ENCODE measurements at regions not wholly inside any gene's neighbourhood (a gene's known extent, or its start where the extent isn't known, plus 50 kb on each side); places are given as distances from the start of the nearest gene placed in this dataset.

GRCh38 chr14:87214558-87214957 lies 778.4 kb downstream of the GALC start:
- H3K36me3 ChIP-seq (ENCODE audit: low read depth): no peaks in the 10 kb centered on the region
- no peaks in the 10 kb centered on the region for H3K79me2 ChIP-seq (ENCODE audit: low read depth)
- no peak for DNase-seq
- no peaks in the 10 kb centered on the region for H3K9me3 ChIP-seq (ENCODE audit: insufficient read depth, low read depth)
- intact Hi-C loops (cut with micrococcal nuclease; ENCODE audit: unreplicated experiment): no loop called here
- ChIA-PET POLR2A (ENCODE audit: unreplicated experiment) (no interaction called here), CTCF (no interaction called here)
- H3K4me2 ChIP-seq: no peak overlapping the region
- H3K4me1 ChIP-seq (replicated peaks; ENCODE audit: insufficient read depth): no peaks in the 10 kb centered on the region
- no peak overlapping the region for H3K4me3 ChIP-seq
- no TSS peak for BruUV-seq (replicated peaks)
- H3K27me3 ChIP-seq (ENCODE audit: insufficient read depth, low read depth): no peaks in the 10 kb centered on the region
- no peak for TF ChIP-seq CTCF (conservative IDR thresholded peaks at IDR 0.05)
- no peak for TF ChIP-seq EZH2 (IDR thresholded peaks at IDR 0.05; ENCODE audit: low read depth)
- H2AFZ ChIP-seq: no peak overlapping the region
- H3K9me2 ChIP-seq (ENCODE audit: insufficient read depth): no peaks in the 10 kb centered on the region
- H3F3A ChIP-seq (ENCODE audit: insufficient read depth, low read depth): no peaks in the 10 kb centered on the region
- no peaks in the 10 kb centered on the region for H4K20me1 ChIP-seq (ENCODE audit: insufficient read depth)
- H3K27ac ChIP-seq: no peak overlapping the region

- Histone ChIP-seq H3K27ac (no peak overlapping the region), H3K9me2 (ENCODE audit: insufficient read depth) (no peaks in the 10 kb centered on the region), H2AFZ (no peak overlapping the region), H4K20me1 (ENCODE audit: insufficient read depth) (no peaks in the 10 kb centered on the region), H3K4me2 (no peak overlapping the region), H3K4me3 (no peak overlapping the region), H3K4me1 (replicated peaks; ENCODE audit: insufficient read depth) (no peaks in the 10 kb centered on the region), H3F3A (ENCODE audit: insufficient read depth, low read depth) (no peaks in the 10 kb centered on the region), H3K9me3 (ENCODE audit: insufficient read depth, low read depth) (no peaks in the 10 kb centered on the region), H3K36me3 (ENCODE audit: low read depth) (no peaks in the 10 kb centered on the region), H3K79me2 (ENCODE audit: low read depth) (no peaks in the 10 kb centered on the region), H3K27me3 (ENCODE audit: insufficient read depth, low read depth) (no peaks in the 10 kb centered on the region)
- POLR2A ChIA-PET (ENCODE audit: unreplicated experiment): no interaction called here
- no peak for DNase-seq
- no TSS peak for BruUV-seq (replicated peaks)
- TF ChIP-seq EZH2 (IDR thresholded peaks at IDR 0.05; ENCODE audit: low read depth): no peak
- TF ChIP-seq CTCF (conservative IDR thresholded peaks at IDR 0.05): no peak
- intact Hi-C loops (cut with micrococcal nuclease; ENCODE audit: unreplicated experiment): no loop called here
- CTCF ChIA-PET: no interaction called here
Measured at GRCh38 chr14:87207756-87208155, 785.2 kb downstream of the GALC start.

- H2AFZ ChIP-seq: no peak overlapping the region
- intact Hi-C loops (cut with micrococcal nuclease; ENCODE audit: unreplicated experiment): no loop called here
Measured at GRCh38 chr14:87205811-87206210, 787.2 kb downstream of the GALC start.

More at GRCh38 chr14:87205811-87206210, 787.2 kb downstream of the GALC start:
- Histone ChIP-seq H3K27ac (no peak overlapping the region), H4K20me1 (ENCODE audit: insufficient read depth) (no peaks in the 10 kb centered on the region), H3K9me2 (ENCODE audit: insufficient read depth) (no peaks in the 10 kb centered on the region), H3K79me2 (ENCODE audit: low read depth) (no peaks in the 10 kb centered on the region), H3K4me1 (replicated peaks; ENCODE audit: insufficient read depth) (no peaks in the 10 kb centered on the region), H3K4me3 (no peak overlapping the region), H3K36me3 (ENCODE audit: low read depth) (no peaks in the 10 kb centered on the region), H3K4me2 (no peak overlapping the region), H3F3A (ENCODE audit: insufficient read depth, low read depth) (no peaks in the 10 kb centered on the region), H3K27me3 (ENCODE audit: insufficient read depth, low read depth) (no peaks in the 10 kb centered on the region), H3K9me3 (ENCODE audit: insufficient read depth, low read depth) (no peaks in the 10 kb centered on the region)
- no TSS peak for BruUV-seq (replicated peaks)
- ChIA-PET POLR2A (ENCODE audit: unreplicated experiment) (no interaction called here), CTCF (no interaction called here)
- no peak for DNase-seq
- TF ChIP-seq CTCF (conservative IDR thresholded peaks at IDR 0.05) (no peak), EZH2 (IDR thresholded peaks at IDR 0.05; ENCODE audit: low read depth) (no peak)

Data from PC-9 (cell line).